H9 (cell line): ENCODE measurements at regions not wholly inside any gene's neighbourhood (a gene's known extent, or its start where the extent isn't known, plus 50 kb on each side); places are given as distances from the start of the nearest gene placed in this dataset.

Source experiments
- DNase-seq: peaks from one replicate; pipeline ENCODE4 v3.0.0-alpha.2; 2017
- H2AFZ ChIP-seq: one replicate; pipeline ENCODE4 v1.6.1; 2013; ENCODE audit warnings: mild to moderate bottlenecking, low read length, control low read depth, moderate library complexity
- H2AK5ac ChIP-seq: 2 replicates; pipeline ENCODE4 v1.6.1; 2013; ENCODE audit warnings: low read length, control low read depth, mixed read lengths; ENCODE audit not compliant: insufficient read length
- H2BK120ac ChIP-seq: one replicate; pipeline ENCODE4 v1.6.1; 2013; ENCODE audit warnings: low read depth, mild to moderate bottlenecking, low read length, control low read depth, inconsistent platforms; ENCODE audit not compliant: poor library complexity, severe bottlenecking
- H2BK12ac ChIP-seq: 2 replicates; pipeline ENCODE4 v1.6.1; 2013; ENCODE audit warnings: low read length, control low read depth, mixed read lengths, low read depth; ENCODE audit not compliant: insufficient read length
- H2BK15ac ChIP-seq: 2 replicates; pipeline ENCODE4 v1.6.1; 2013; ENCODE audit warnings: low read depth, low read length, control low read depth
- H2BK20ac ChIP-seq: one replicate; pipeline ENCODE4 v1.6.1; 2013; ENCODE audit warnings: low read depth, mild to moderate bottlenecking, low read length, control low read depth, inconsistent platforms; ENCODE audit not compliant: poor library complexity, severe bottlenecking
- H2BK5ac ChIP-seq: 2 replicates; pipeline ENCODE4 v1.6.1; 2013; ENCODE audit warnings: low read length, control low read depth, mixed read lengths; ENCODE audit not compliant: insufficient read length
- H3K14ac ChIP-seq: 2 replicates; pipeline ENCODE4 v1.6.1; 2013; ENCODE audit warnings: low read length, control low read depth; ENCODE audit not compliant: insufficient read depth
- H3K18ac ChIP-seq: 2 replicates; pipeline ENCODE4 v1.6.1; 2013; ENCODE audit warnings: low read depth, mild to moderate bottlenecking, mixed read lengths, low read length, control low read depth; ENCODE audit not compliant: insufficient read length
- H3K23ac ChIP-seq: 2 replicates; pipeline ENCODE4 v1.6.1; 2013; ENCODE audit warnings: low read length, control low read depth, mixed read lengths, low read depth; ENCODE audit not compliant: insufficient read length
- H3K23me2 ChIP-seq: 2 replicates; pipeline ENCODE4 v1.6.1; 2013; ENCODE audit warnings: low read depth, mild to moderate bottlenecking, mixed read lengths, low read length, control low read depth; ENCODE audit not compliant: insufficient read length, poor library complexity, severe bottlenecking
- H3K27ac ChIP-seq: 2 replicates; pipeline ENCODE4 v1.5.1; 2013; ENCODE audit warnings: low read length, control low read depth, mixed read lengths, low read depth; ENCODE audit not compliant: insufficient read length
- H3K27me3 ChIP-seq: 2 replicates; pipeline ENCODE4 v1.6.1; 2013; ENCODE audit warnings: low read length, control low read depth, inconsistent platforms; ENCODE audit not compliant: insufficient read depth
- H3K4ac ChIP-seq: 2 replicates; pipeline ENCODE4 v1.6.1; 2013; ENCODE audit warnings: low read depth, mild to moderate bottlenecking, control low read depth, inconsistent platforms, low read length, moderate library complexity
- H3K4me1 ChIP-seq: 2 replicates; pipeline ENCODE4 v1.6.1; 2013; ENCODE audit warnings: low read length, control low read depth, inconsistent platforms; ENCODE audit not compliant: insufficient read depth
- H3K4me2 ChIP-seq: 2 replicates; pipeline ENCODE4 v1.6.1; 2013; ENCODE audit warnings: low read length, control low read depth, mixed read lengths; ENCODE audit not compliant: insufficient read length, insufficient read depth
- H3K56ac ChIP-seq: 2 replicates; pipeline ENCODE4 v1.6.1; 2013; ENCODE audit warnings: low read depth, mild to moderate bottlenecking, mixed read lengths, low read length, control low read depth; ENCODE audit not compliant: insufficient read length
- H3K79me1 ChIP-seq: 2 replicates; pipeline ENCODE4 v1.6.1; 2013; ENCODE audit warnings: low read depth, mild to moderate bottlenecking, moderate library complexity, low read length, control low read depth, inconsistent platforms; ENCODE audit not compliant: insufficient read depth, poor library complexity, severe bottlenecking
- H3K79me2 ChIP-seq: 2 replicates; pipeline ENCODE4 v1.6.1; 2013; ENCODE audit warnings: low read length, control low read depth, inconsistent platforms; ENCODE audit not compliant: insufficient read depth
- H3K9ac ChIP-seq: 2 replicates; pipeline ENCODE4 v1.6.1; 2013; ENCODE audit warnings: low read length, control low read depth, mixed read lengths; ENCODE audit not compliant: insufficient read length; ENCODE audit errors: extremely low read depth
- H3K9me3 ChIP-seq: one replicate; pipeline ENCODE4 v1.6.1; 2013; ENCODE audit warnings: low read depth, low read length, inconsistent platforms; ENCODE audit not compliant: control insufficient read depth
- H3T11ph ChIP-seq: one replicate; pipeline ENCODE4 v1.6.1; 2013; ENCODE audit warnings: mild to moderate bottlenecking, low read length, control low read depth, inconsistent platforms
- H4K20me1 ChIP-seq: one replicate; pipeline ENCODE4 v1.6.1; 2013; ENCODE audit not compliant: control insufficient read depth, insufficient read length, insufficient read depth
- H4K5ac ChIP-seq: 2 replicates; pipeline ENCODE4 v1.6.1; 2013; ENCODE audit warnings: low read depth, mild to moderate bottlenecking, mixed read lengths, low read length, control low read depth; ENCODE audit not compliant: insufficient read length
- H4K8ac ChIP-seq: replicated peaks from 2 replicates; pipeline ENCODE4 v1.6.1; 2013; ENCODE audit warnings: low read length, control low read depth, mixed read lengths, low read depth; ENCODE audit not compliant: insufficient read length
- H4K91ac ChIP-seq: 2 replicates; pipeline ENCODE4 v1.6.1; 2013; ENCODE audit warnings: low read depth, mild to moderate bottlenecking, moderate library complexity, mixed read lengths, low read length, control low read depth; ENCODE audit not compliant: insufficient read length
- H3K27ac Mint-ChIP-seq, 3 experiments: 2 replicates in 2 of 3; 3 replicates in 1 of 3; pipeline ENCODE4 v1.8.0; 2020 to 2021; ENCODE audit warnings: mixed read lengths in 3 of 3, mild to moderate bottlenecking in 1 of 3, moderate library complexity in 1 of 3
- H3K27me3 Mint-ChIP-seq: 2 replicates; pipeline ENCODE4 v1.8.0; 2021; ENCODE audit warnings: low read depth, mild to moderate bottlenecking, moderate library complexity, mixed read lengths
- H3K36me3 Mint-ChIP-seq, 3 experiments: 2 replicates in 2 of 3; 3 replicates in 1 of 3; pipeline ENCODE4 v1.8.0; 2020 to 2021; ENCODE audit warnings: low read depth in 3 of 3, mixed read lengths in 3 of 3; ENCODE audit not compliant: insufficient read depth in 1 of 3
- H3K4me1 Mint-ChIP-seq, 2 experiments: 2 replicates each; pipeline ENCODE4 v1.8.0; 2020; ENCODE audit warnings: mixed read lengths in 2 of 2
- H3K4me3 Mint-ChIP-seq, 2 experiments: 2 replicates in 1 of 2; 3 replicates in 1 of 2; pipeline ENCODE4 v1.8.0; 2020 to 2021; ENCODE audit warnings: mild to moderate bottlenecking in 2 of 2, mixed read lengths in 2 of 2, moderate library complexity in 1 of 2
- H3K9me3 Mint-ChIP-seq, 2 experiments: 2 replicates in 1 of 2; 3 replicates in 1 of 2; pipeline ENCODE4 v1.8.0; 2020; ENCODE audit warnings: mild to moderate bottlenecking in 2 of 2, mixed read lengths in 2 of 2, moderate library complexity in 1 of 2
- WGBS: extraction: QIAGEN DNeasy Blood & Tissue Kit; methylation state at CpG from one replicate; pipeline ENCODE4 v1.1.7; 2013; ENCODE audit warnings: missing lambda C conversion rate, low lambda C conversion rate, mixed read lengths; ENCODE audit not compliant: insufficient read length; ENCODE audit errors: extremely low coverage; 5-methylcytosine and 5-hydroxymethylcytosine counted together
- TF ChIP-seq, protein P1 (sequence below): fragments of 200-600 bp; sonication (generic); conservative IDR thresholded peaks from 3 replicates; pipeline ENCODE4 v1.8.0; 2021; ENCODE audit warnings: antibody characterized with exemption, mild to moderate bottlenecking

DNA sequence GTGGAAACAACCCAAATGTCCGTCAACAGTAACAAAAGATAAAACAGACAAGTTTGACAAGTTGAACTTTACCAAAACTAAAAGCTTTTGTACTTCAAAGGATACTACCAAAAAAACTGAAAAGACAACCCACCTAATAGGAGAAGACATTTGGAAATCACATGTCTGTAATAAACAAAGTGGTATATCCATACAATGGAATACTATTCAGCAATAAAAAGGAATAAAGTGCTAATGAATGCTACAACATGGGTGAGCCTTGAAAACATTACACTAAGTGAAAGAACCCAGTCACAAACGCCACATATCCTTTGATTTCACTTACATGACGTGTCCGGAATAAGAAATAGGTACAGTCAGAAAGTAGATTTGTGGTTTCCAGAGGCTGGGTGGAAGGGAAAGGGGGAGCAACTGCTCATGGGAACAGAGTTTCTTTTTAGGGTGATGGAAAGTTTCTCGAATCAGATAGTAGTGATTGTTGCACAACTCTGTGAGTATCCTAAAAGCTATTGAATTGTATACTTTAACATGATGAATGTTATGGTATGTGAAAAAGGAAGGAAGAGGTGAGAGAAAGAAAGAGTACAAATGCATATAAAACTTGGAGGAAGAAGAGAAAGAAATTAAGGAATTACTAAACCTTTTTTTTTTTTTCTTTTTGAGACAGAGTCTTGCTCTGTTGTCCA is 72.7 kb upstream of the ABHD2 start:
- Histone ChIP-seq H2BK5ac (no peak overlapping the region), H2BK20ac (no peak overlapping the region), H2BK15ac (no peak overlapping the region), H3T11ph (no peak overlapping the region), H3K27ac (no peak overlapping the region), H3K4me2 (no peak overlapping the region), H2BK12ac (no peak overlapping the region), H3K18ac (no peak overlapping the region), H4K8ac (no peak overlapping the region), H3K79me1 (no peaks in the 10 kb centered on the region), H4K20me1 (peaks cover 2% of the 10 kb centered on the region), H4K5ac (no peak overlapping the region), H2BK120ac (no peak overlapping the region), H3K4me1 (no peaks in the 10 kb centered on the region), H3K14ac (no peak overlapping the region), H4K91ac (no peak overlapping the region), H2AFZ (no peak overlapping the region), H3K27me3 (no peaks in the 10 kb centered on the region), H3K56ac (no peak overlapping the region), H3K4ac (no peak overlapping the region), H3K23me2 (no peaks in the 10 kb centered on the region), H3K23ac (no peak overlapping the region), H2AK5ac (no peak overlapping the region), H3K9ac (no peak overlapping the region), H3K9me3 (no peaks in the 10 kb centered on the region), H3K79me2 (no peaks in the 10 kb centered on the region)
- TF ChIP-seq, protein P1, sequence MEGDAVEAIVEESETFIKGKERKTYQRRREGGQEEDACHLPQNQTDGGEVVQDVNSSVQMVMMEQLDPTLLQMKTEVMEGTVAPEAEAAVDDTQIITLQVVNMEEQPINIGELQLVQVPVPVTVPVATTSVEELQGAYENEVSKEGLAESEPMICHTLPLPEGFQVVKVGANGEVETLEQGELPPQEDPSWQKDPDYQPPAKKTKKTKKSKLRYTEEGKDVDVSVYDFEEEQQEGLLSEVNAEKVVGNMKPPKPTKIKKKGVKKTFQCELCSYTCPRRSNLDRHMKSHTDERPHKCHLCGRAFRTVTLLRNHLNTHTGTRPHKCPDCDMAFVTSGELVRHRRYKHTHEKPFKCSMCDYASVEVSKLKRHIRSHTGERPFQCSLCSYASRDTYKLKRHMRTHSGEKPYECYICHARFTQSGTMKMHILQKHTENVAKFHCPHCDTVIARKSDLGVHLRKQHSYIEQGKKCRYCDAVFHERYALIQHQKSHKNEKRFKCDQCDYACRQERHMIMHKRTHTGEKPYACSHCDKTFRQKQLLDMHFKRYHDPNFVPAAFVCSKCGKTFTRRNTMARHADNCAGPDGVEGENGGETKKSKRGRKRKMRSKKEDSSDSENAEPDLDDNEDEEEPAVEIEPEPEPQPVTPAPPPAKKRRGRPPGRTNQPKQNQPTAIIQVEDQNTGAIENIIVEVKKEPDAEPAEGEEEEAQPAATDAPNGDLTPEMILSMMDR = no peak
- H3K9me3 Mint-ChIP-seq = peaks cover 30 to 32% of the 10 kb centered on the region in 2 experiments
- WGBS = no CpG with 5 or more reads among the region's 5 CpGs
- peaks cover 15 to 38% (median 19%) of the 10 kb centered on the region in 3 experiments for H3K36me3 Mint-ChIP-seq
- peaks cover 28 to 30% of the 10 kb centered on the region in 2 experiments for H3K4me1 Mint-ChIP-seq
- DNase-seq = no peak
- H3K4me3 Mint-ChIP-seq = no peak overlapping the region
- peaks cover 15% of the 10 kb centered on the region for H3K27me3 Mint-ChIP-seq
- no peak overlapping the region for H3K27ac Mint-ChIP-seq
